ENCODE measurements at regions not wholly inside any gene's neighbourhood (a gene's known extent, or its start where the extent isn't known, plus 50 kb on each side); places are given as distances from the start of the nearest gene placed in this dataset.

DNA sequence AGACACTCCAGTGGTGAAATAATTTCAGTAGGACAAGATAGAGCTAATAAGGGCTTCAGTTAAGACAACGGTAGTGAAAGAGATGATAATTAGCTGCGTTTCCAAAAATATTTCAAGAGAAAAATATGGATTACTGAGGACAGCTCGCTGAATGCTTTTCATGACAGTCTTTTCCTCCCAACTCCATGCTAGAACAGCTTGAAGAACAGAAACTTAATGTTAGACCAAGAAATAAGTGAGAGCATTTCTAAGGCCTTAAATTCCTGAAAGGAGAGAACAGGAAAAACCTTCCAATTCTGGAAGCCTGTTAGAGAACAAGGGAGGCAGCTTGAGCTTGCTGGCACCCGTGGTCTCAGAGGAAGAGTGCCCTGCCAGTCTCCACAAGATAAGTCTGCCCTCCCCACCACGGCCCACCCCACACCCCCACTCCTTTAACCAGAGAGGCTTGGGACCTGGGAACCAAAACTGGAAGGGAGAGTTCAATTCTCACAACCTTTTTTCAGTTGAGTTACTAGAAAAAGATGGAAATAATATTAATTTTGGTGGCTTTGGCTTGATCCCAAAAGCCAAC, 1148.0 kb upstream of the CELF2 start:
- Histone ChIP-seq H3K4me1 (no peaks in the 10 kb centered on the region), H3K27me3 (no peaks in the 10 kb centered on the region), H3K9me3 (no peaks in the 10 kb centered on the region), H3K27ac (no peak overlapping the region), H3K36me3 (no peaks in the 10 kb centered on the region), H3K4me3 (no peak overlapping the region)
- DNase-seq, result no peak
- TF ChIP-seq, protein P1, sequence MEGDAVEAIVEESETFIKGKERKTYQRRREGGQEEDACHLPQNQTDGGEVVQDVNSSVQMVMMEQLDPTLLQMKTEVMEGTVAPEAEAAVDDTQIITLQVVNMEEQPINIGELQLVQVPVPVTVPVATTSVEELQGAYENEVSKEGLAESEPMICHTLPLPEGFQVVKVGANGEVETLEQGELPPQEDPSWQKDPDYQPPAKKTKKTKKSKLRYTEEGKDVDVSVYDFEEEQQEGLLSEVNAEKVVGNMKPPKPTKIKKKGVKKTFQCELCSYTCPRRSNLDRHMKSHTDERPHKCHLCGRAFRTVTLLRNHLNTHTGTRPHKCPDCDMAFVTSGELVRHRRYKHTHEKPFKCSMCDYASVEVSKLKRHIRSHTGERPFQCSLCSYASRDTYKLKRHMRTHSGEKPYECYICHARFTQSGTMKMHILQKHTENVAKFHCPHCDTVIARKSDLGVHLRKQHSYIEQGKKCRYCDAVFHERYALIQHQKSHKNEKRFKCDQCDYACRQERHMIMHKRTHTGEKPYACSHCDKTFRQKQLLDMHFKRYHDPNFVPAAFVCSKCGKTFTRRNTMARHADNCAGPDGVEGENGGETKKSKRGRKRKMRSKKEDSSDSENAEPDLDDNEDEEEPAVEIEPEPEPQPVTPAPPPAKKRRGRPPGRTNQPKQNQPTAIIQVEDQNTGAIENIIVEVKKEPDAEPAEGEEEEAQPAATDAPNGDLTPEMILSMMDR (IDR thresholded peaks at IDR 0.05), result no peak
- TF ChIP-seq POLR2A (IDR thresholded peaks at IDR 0.05), result no peak
- intact Hi-C loops (cut with DNase I), result no loop called here
- 42 to 56% methylated on average over 3 to 4 of the region's 5 CpGs for WGBS, 2 donors

DNA sequence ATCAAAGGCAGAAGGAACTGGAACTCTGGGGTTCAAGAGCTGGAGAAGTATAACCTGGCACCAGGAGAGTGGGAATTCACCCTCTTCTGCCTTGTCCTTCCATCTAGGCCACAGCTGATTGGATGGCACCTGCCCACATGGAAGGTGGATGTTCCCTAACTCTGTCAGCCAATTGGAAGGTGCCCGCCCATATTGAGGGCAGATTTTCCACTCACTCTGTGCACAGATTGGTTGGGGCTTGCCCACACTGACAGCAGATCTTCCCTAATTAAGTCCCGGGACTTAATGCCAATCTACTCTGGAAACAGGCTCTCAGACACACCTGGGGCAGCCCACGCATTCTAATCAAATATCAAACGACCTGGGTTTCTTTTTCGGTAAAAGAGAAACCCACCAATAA, 1142.3 kb upstream of the CELF2 start:
- no peak overlapping the region for H3K27ac ChIP-seq
- 74 to 84% methylated on average over 5 of the region's 5 CpGs for WGBS, 2 donors
- no peak overlapping the region for H3K4me3 ChIP-seq
- H3K27me3 ChIP-seq, result no peaks in the 10 kb centered on the region
- H3K4me1 ChIP-seq, result no peaks in the 10 kb centered on the region
- TF ChIP-seq, protein P1 (IDR thresholded peaks at IDR 0.05), result no peak
- no peak for TF ChIP-seq POLR2A (IDR thresholded peaks at IDR 0.05)
- no peaks in the 10 kb centered on the region for H3K9me3 ChIP-seq
- intact Hi-C loops (cut with DNase I), result no loop called here
- no peak for DNase-seq
- no peaks in the 10 kb centered on the region for H3K36me3 ChIP-seq

DNA sequence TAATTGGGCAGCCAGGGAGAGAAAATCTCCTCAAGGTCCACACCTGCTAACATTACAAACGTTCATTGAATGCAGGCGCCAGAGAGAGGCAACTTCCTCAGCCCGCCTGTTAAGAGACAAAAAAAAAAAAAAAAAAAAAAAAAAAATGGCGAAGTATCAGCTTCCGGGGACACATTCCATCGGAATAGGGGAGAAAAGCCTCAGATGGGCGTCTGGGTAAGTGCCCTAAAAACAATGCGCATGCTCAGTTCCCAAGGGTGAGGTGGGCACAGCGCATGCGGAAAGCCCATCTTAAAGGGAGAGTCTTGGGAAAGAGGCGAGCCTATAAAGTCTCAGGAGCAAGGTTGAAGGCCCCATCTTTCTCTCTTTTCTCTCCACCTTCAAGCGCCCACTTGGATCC, 1139.7 kb upstream of the CELF2 start:
- no peaks in the 10 kb centered on the region for H3K27me3 ChIP-seq
- no peak overlapping the region for H3K4me3 ChIP-seq
- peaks cover 0 to under 1% (median 0%) of the 10 kb centered on the region in 3 donors for H3K9me3 ChIP-seq
- intact Hi-C loops (cut with DNase I), result no loop called here
- no peaks in the 10 kb centered on the region for H3K4me1 ChIP-seq
- no peak for DNase-seq
- TF ChIP-seq POLR2A (IDR thresholded peaks at IDR 0.05), result no peak
- TF ChIP-seq, protein P1 (IDR thresholded peaks at IDR 0.05), result no peak
- H3K27ac ChIP-seq, result no peak overlapping the region
- no peaks in the 10 kb centered on the region for H3K36me3 ChIP-seq
- WGBS, 2 donors, result 84 to 88% methylated on average over 11 to 12 of the region's 12 CpGs

DNA sequence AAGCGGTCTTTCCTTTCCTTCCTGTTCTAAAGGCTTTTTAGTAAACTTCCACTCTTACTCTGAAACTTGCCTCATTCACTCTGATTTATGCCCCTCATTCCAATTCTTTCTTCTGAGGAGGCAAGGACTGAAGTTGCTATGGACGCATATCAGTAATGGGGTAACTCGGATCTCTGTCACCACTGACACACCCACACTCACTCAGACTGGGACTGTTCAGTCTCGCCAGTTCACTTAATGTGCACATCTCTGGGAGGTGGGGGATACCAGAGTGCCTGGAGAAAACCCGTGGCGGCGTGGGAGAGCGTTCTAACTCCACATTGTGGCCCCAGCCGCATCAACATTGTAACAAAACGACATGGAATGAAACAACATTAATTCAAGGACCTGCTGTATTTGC, 1139.3 kb upstream of the CELF2 start:
- Histone ChIP-seq H3K27ac (no peak overlapping the region), H3K27me3 (no peaks in the 10 kb centered on the region), H3K36me3 (no peaks in the 10 kb centered on the region), H3K9me3 (peaks cover 0 to 4% (median 0%) of the 10 kb centered on the region in 3 donors), H3K4me1 (no peaks in the 10 kb centered on the region), H3K4me3 (no peak overlapping the region)
- intact Hi-C loops (cut with DNase I), result no loop called here
- WGBS, 2 donors, result 83 to 85% methylated on average over 9 to 10 of the region's 10 CpGs
- TF ChIP-seq, protein P1 (IDR thresholded peaks at IDR 0.05), result no peak
- TF ChIP-seq POLR2A (IDR thresholded peaks at IDR 0.05), result no peak
- no peak for DNase-seq

DNA sequence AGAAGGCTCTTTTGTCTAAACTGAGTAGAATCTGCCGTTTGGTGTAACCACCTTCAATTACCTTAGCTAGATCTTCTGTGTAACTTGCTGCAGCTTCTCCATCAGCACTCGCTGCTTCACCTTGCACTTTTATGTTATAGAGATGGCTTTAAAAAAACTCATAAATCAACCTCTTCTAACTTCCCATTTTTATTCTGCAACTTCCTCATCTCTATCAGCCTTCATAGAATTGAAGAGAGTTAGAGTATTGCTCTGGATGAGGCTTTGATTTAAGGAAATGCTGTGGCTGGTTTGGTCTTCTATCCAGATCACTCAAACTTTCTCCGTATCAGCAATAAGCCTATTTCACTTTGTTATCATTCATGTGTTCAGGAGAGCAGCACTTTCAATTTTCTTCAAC, 1131.9 kb upstream of the CELF2 start:
- H3K27ac ChIP-seq, result no peak overlapping the region
- no peak for TF ChIP-seq POLR2A (IDR thresholded peaks at IDR 0.05)
- TF ChIP-seq, protein P1 (IDR thresholded peaks at IDR 0.05), result no peak
- no peak overlapping the region for H3K4me3 ChIP-seq
- peaks cover 0 to 6% (median 0%) of the 10 kb centered on the region in 3 donors for H3K9me3 ChIP-seq
- no peaks in the 10 kb centered on the region for H3K27me3 ChIP-seq
- no peak for DNase-seq
- WGBS, 2 donors, result 56 to 58% methylated on average over 3 of the region's 3 CpGs
- H3K36me3 ChIP-seq, result no peaks in the 10 kb centered on the region
- intact Hi-C loops (cut with DNase I), result no loop called here
- H3K4me1 ChIP-seq, result no peaks in the 10 kb centered on the region

All from esophagus squamous epithelium (tissue), 5 donors.